Stimulated activated CD4-positive, alpha-beta T cell treated with anti-CD3 and anti-CD28 coated beads, Interleukin-1b, Interleukin-23, amount 100 ng/mL, for 4 hours (primary cell): ENCODE measurements at regions not wholly inside any gene's neighbourhood (a gene's known extent, or its start where the extent isn't known, plus 50 kb on each side); places are given as distances from the start of the nearest gene placed in this dataset.

ENCODE experiments used
- DNase-seq, 2 donors: peaks; one replicate each; pipeline ENCODE4 v3.0.0-alpha.2; 2020; ENCODE audit warnings: low read depth in 2 of 2

GRCh38 chr12:107320033-107320928, 226.9 kb upstream of the CRY1 start:
- peak; percentile 71 to 75 for DNase-seq

DNA sequence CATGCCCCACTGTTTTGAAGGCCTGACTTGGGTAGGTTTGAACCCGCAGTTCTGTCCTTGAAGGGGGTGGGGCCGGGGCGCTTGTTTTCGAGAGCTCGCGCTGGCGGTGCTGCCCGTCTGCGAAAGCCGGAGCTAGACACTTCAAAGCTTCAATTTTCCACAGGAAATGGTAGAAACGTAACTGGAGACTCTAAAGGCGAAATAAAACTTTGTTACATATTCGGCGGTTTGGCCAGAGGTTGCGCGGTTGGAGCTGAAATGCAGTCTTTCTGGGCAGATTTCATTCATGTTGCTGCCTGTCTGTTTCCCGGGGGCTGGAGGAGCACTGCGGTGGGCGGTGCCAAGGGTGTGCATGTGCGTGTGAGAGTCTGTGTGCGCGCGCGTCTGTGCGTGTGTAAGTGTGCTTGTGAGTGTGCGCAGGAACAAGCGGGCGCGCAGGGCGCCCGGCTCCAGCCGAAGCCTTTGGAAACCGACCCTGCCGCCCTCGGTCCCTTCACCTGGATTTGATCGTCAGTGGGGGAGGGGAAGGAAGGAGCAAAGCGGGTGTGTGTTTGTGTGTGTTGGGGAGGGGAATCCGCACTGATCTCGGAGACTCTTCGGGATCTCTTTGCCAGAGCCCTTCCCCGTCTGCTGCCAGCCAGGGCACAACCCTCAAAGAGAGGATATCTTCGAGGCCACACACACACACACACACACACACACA, 227.7 kb upstream of the CRY1 start:
- peak; percentile 56 to 62 for DNase-seq

- no peak for DNase-seq
Observed at GRCh38 chr12:107322063-107322462, 228.7 kb upstream of the CRY1 start.

GRCh38 chr12:107325075-107325608, 231.8 kb upstream of the CRY1 start:
- DNase-seq, result no peak

DNA sequence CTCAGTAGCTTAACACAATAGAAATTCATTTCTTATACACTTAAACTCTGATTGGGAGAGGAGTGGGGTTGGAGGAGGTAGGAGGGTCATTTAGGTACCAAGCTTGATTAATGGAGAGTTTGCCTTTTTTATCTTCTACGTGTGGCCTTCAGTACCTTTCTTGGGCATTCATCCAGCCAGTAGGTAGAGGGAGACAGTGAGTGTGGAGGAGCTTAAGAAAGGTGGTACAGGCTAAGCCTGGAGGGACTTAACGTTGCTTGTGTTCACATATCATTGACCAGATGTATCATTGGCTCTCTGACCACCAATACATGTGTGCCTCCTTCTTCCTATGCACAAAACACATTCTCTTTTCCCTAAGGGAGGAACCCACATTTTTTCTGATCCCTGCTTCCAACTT, 232.9 kb upstream of the CRY1 start:
- no peak for DNase-seq

GRCh38 chr12:107327651-107328182, 234.4 kb upstream of the CRY1 start:
- DNase-seq, result no peak

GRCh38 chr12:107328442-107329133, 235.2 kb upstream of the CRY1 start:
- no peak for DNase-seq

- no peak for DNase-seq
Observed at GRCh38 chr12:107329569-107330324, 236.4 kb upstream of the CRY1 start.

DNA sequence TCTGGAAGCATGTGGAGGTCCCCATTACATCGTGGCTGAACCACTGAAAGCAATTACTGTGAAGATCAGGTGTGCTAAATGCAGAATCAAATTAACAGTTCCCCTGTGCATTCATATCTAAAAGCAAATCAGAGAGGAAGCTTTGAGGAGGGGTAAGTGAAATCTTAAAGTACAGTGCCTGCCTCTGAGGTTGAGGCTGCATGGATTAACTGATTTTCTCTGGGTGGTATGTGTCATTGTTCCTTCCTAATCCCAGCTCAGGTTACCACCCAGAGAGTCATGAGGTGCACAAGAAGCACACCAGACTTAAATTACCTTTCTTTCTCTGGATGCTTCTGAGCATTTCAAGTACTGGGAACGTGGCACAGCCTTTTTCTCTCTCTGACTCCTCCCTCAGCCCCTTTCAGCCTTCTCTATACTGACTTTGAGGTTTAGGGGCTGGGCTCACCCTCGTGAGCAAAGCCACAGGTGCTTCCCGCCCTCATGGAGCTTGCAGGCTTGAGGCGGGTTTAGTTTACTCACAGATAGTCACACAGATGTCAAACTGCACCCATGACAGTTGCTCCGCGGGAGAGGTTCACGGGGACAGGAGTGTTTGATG, 237.6 kb upstream of the CRY1 start:
- DNase-seq, result no peak

GRCh38 chr12:107331471-107331870, 238.1 kb upstream of the CRY1 start:
- no peak for DNase-seq

- no peak for DNase-seq
Observed at GRCh38 chr12:107331912-107332311, 238.6 kb upstream of the CRY1 start.

DNA sequence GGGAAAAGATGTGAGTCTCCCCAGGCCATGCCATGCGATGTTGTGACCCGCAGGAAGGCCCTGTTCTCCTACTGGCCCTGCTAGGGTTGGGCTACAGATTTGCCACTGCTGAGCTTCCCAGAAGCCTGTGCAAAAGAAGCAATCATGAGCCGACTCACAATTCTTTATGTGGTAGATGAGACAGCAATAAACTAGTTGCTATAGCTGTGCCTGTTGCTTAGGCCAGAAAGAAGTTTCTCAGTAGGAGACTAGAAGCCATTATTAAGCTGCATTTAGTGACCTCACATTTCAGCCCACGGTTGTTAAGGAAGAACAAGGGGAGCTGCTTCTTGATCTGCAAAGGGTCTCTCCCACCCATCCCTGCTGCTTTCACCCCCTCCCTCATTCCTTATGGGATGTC, 239.4 kb upstream of the CRY1 start:
- no peak for DNase-seq

DNA sequence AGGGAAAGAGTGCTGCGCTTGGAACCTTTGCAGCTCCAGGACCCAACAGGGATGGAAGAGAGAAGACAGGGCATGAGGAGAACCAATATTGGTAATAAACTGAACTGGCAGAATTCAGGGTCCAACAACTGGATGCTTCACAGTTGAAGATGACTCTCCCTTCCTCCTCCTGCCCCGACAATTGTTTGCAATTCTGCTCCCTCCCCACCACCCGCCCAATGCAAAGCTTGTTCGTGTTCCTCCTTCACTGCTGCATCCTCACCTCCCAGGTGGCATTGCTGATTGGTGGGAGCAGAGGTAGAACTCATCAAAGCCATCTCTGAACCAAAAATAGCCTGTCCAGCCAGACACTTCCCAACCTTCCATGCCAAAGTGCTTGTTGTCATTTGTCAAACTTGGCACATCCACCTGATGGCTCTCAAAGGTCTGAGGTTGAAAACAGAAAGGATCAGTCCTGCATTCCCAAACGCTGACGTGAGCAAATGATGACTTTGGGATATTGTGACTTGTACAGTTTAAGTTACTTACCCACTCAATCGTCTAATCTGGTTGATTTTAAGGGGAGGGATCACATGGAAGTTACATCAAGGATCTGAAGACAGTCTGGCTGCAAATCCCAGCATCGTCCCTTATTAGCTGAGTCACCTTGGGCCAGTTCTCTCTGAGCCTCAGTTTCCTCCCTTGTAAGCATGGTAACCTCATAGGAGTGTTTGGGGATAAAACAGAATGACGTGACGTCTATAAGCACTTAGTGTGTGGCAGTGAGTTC, 242.6 kb upstream of the CRY1 start:
- DNase-seq, result no peak

DNA sequence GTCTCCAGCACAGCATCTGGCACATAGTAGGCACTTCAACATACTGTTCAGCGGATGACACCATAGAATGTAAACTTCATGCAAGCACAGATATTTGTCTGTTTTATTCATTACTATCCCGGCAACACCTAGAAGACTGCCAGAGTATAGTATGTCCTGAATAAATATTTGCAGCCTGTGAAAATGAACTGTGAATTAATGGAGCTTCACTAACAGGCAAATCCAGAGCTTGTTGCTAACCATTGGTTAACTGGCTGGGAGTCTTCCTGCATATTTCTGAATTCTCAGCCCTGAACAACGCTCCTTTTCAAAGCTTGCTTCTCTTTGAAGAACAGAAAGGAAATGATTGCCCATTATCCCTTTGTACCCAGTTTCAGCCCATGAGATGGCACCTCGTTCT, 243.3 kb upstream of the CRY1 start:
- DNase-seq, result no peak

- DNase-seq, result no peak
Observed at GRCh38 chr12:107337346-107338095, 244.2 kb upstream of the CRY1 start.

- DNase-seq, result no peak
Observed at GRCh38 chr12:107339487-107339886, 246.1 kb upstream of the CRY1 start.

DNA sequence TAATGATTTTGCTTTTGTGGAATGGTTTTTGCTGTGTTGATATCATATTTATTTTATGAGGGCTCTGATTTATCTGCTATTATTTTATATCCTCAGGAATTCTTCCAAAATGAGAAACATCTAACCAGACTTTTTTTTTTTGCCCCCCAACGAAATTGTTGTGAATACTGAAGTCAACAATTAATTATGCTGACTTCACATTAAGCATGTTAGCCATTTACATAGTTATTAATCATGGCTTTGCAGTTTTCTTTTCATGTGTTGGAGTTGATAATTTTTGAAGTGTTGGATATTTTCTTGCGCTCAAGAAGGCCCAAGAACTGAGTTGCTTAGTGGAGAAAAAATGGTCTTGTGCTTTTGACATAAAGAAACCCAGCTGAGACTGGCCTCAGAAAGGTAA, 246.6 kb upstream of the CRY1 start:
- DNase-seq, result no peak

DNA sequence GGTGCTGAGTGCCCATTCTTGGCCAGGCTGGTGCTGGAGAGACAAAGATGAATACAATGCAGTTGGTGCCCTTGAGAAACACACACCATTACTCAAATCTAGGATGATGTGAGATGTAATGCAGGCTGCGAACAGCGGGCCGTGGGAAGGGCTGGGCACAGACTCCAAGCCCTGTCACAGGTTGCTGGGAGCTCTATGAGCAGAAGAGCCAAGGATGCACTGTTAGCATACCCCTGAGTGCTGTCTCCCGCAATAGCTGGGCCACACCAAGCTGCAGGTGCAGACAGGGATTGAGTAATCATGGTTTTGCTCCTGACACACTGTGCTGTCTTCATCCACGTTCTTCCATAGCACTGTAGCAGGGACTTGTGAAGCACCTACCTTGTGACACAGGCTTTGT, 247.5 kb upstream of the CRY1 start:
- no peak for DNase-seq

DNA sequence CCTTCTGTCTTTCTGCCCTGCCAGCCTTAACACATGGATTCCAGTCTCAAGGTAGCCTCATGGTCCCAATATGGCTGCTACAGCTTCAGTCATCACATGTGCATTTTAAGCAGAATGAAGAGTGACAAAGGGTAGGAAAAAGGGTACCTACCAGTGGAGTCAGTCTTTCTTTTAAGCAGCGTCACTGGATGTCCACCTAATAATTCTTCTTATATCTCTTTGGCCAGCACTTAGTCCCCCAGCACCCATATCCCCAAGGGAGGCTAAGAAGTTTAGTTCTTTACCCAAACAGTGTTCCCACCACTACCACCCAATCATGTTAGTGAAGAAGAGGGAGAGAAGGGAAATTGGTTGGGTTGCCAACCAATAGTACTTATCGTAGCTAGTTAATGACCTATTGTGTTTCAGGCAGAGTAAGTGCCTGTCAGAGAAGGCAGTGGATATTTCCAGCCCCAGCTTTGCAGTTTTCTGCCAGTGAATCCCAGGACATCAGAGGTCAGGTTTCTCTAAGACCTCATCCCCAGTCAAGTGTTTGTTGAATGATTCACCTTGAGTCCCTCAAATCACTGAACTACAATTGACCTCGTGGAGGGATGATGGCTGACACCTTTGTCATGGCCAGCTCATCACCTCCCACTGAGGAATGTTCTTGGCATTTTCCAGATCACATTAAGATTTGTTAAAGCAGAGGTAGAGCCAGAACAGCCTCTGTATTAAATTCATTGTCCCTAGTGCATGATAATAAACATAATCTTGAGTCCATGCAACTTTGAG, 250.9 kb upstream of the CRY1 start:
- DNase-seq, result no peak
